ENCODE measurements at regions not wholly inside any gene's neighbourhood (a gene's known extent, or its start where the extent isn't known, plus 50 kb on each side); places are given as distances from the start of the nearest gene placed in this dataset.

DNA sequence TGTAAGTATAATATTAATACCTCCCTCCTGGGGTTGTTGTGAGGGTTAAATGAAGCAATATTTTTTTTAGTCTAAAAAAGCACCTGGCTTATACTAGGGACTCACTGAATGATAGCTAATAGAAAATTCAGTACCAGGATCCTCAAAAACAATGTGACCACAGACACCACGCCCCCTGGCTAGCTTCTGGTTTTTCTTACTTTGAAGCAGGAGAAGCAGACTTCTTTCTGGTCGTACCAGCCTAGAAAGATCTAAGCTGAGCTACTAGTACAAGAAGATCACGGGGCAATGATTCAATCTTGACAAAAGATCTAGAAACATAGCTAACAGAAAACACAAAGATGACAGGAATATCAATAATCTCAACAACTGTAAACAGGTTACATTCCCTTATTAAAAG, 218.5 kb upstream of the SLC30A5 start:
- TF ChIP-seq CTCF (IDR thresholded peaks at IDR 0.05) (no peak), POLR2AphosphoS5 (IDR thresholded peaks at IDR 0.05) (no peak), EP300 (IDR thresholded peaks at IDR 0.05) (no peak)

Data from upper lobe of left lung (tissue), 4 donors.